GM10248 (cell line): ENCODE measurements at regions not wholly inside any gene's neighbourhood (a gene's known extent, or its start where the extent isn't known, plus 50 kb on each side); places are given as distances from the start of the nearest gene placed in this dataset.

Experiments
- CTCF ChIA-PET: fragments of 300-600 bp; sonication (Branson Sonifier 250); formaldehyde crosslinking; extraction: SDS; loops from one replicate; lab custom pipeline; 2021; ENCODE audit warnings: antibody characterized with exemption; lab: Yijun Ruan, JAX
- POLR2A ChIA-PET: fragments of 350-650 bp; sonication (Branson Sonifier 250); formaldehyde crosslinking; extraction: SDS; loops from one replicate; lab custom pipeline; 2020; ENCODE audit warnings: antibody characterized with exemption; lab: Yijun Ruan, JAX
- DNase-seq: peaks from one replicate; pipeline ENCODE4 v3.0.0; 2012; ENCODE audit errors: extremely low spot score
- TF ChIP-seq, protein P1 (sequence below): IDR thresholded peaks from 2 replicates; pipeline ENCODE4 v1.5.1; 2012; ENCODE audit warnings: mild to moderate bottlenecking, low read depth; ENCODE audit errors: extremely low read depth, missing control alignments, control extremely low read depth

DNA sequence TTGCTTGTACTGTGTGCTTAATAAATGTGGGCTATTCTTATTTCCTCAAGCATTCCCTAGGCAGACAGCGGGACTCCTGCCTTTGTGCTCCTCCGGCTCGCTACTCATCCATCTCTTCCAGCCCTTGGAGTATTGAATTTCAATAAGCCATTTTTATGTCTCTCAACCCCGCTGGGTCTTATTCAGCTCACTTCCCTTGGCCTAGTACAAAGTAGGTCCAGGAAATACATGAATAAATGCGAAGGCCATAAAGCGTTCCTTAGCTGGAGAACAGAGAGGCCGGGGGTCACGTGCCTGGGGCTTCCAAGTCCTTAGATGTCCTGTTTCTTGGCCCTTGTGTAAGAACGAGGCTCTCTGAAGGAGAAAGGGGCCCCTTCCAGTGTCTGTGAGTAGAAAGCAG lies 236.7 kb upstream of the ASIC2 start:
- ChIA-PET POLR2A (no interaction called here), CTCF (interaction anchor here (1.5 to 3.7 kb wide), 2 partner anchors 10 to 26 kb away, joined by 3 to 23 read pairs; no protein-coding TSS in a partner anchor)
- no peak for DNase-seq
- TF ChIP-seq, protein P1, sequence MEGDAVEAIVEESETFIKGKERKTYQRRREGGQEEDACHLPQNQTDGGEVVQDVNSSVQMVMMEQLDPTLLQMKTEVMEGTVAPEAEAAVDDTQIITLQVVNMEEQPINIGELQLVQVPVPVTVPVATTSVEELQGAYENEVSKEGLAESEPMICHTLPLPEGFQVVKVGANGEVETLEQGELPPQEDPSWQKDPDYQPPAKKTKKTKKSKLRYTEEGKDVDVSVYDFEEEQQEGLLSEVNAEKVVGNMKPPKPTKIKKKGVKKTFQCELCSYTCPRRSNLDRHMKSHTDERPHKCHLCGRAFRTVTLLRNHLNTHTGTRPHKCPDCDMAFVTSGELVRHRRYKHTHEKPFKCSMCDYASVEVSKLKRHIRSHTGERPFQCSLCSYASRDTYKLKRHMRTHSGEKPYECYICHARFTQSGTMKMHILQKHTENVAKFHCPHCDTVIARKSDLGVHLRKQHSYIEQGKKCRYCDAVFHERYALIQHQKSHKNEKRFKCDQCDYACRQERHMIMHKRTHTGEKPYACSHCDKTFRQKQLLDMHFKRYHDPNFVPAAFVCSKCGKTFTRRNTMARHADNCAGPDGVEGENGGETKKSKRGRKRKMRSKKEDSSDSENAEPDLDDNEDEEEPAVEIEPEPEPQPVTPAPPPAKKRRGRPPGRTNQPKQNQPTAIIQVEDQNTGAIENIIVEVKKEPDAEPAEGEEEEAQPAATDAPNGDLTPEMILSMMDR: no peak

DNA sequence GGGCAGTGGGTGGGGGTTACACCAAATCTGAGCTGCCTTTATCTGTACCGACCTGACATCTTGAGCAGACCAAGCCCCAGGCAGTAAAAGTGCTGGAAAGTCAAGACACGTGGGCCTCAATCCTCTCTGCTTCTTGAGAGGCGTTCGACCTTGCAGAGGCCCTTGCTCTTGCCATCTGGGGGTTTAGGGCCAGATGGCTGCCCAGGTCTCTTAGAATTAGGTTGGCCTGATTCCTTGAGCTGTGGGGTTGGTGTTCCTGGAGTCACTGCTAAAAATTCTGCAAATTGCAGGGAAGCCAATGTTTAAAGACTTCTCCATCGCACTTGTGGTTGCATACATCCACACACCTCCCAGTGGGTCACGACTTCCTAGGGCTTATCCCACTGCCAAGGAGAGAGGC lies 238.2 kb upstream of the ASIC2 start:
- ChIA-PET CTCF (interaction anchor here (1.5 to 3.7 kb wide), 2 partner anchors 12 to 32 kb away, joined by 4 to 23 read pairs; no protein-coding TSS in a partner anchor), POLR2A (no interaction called here)
- DNase-seq: no peak
- TF ChIP-seq, protein P1: no peak

DNA sequence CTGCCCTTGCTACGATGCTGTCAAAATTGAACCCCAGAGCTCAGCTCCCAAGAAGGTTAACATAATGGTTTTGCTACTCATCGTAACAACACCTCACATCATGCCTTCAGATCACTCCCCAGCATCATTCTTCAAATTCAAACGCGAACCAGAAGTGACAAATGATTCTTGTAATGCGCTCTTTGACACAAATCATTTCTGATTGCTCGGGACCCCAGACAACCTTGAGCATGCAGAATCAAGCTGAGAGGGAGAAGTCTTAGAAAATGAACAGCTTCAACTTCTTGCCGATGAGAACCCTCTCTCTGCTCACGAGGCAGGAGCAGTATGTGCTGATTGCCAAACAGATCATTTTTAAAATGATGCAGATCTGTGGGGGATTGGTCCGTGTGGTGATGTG lies 241.0 kb upstream of the ASIC2 start:
- TF ChIP-seq, protein P1: no peak
- ChIA-PET CTCF (interaction anchor here (0.9 to 1.2 kb wide), 3 partner anchors 13 to 218 kb away, joined by 3 read pairs; no protein-coding TSS in a partner anchor), POLR2A (no interaction called here)

DNA sequence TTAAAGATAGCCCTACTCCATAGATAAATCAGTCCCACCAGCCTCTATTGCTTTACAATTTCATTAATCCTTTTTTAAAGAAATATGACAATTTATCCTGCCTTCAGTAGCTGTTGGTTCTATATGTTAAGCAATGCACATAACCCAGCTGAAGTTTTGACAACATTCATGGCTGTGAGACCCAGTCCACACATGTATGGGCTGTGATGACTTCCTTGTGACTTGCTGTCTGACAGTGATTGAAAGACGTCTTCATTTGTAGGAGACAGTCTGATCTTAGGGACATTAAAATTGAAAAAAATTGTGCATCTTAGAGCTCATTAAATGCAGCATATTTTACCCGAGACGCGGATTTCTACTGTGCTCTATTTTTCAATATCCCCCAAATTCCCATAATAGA lies 252.0 kb upstream of the ASIC2 start:
- TF ChIP-seq, protein P1: no peak
- ChIA-PET CTCF (interaction anchor here (1.7 kb wide), 1 partner anchor 26 kb away, joined by 5 read pairs; no protein-coding TSS in a partner anchor), POLR2A (no interaction called here)
- no peak for DNase-seq

More for the DNA sequence above, 241.0 kb upstream of the ASIC2 start:
- no peak for DNase-seq

DNA sequence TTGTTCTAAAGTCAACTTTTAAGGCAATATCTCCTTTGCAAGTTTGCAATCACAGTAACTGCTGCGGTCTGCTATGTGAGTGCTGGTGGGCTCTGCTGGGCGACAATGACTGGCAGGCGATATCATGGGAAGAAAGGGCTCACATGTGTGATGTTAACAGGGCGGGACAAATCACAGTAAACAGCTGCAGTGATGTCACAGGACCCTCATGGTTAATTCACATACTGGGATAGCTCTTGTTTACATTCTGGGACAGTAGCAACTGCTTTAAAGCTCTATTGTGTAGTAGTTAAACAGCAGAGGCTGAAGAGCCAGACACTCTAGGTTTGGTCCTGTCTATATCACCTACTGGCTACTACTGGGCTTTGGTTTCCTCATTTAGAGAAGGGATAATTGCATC lies 257.2 kb upstream of the ASIC2 start:
- ChIA-PET POLR2A (no interaction called here), CTCF (no interaction called here)
- no peak for DNase-seq
- TF ChIP-seq, protein P1: no peak

DNA sequence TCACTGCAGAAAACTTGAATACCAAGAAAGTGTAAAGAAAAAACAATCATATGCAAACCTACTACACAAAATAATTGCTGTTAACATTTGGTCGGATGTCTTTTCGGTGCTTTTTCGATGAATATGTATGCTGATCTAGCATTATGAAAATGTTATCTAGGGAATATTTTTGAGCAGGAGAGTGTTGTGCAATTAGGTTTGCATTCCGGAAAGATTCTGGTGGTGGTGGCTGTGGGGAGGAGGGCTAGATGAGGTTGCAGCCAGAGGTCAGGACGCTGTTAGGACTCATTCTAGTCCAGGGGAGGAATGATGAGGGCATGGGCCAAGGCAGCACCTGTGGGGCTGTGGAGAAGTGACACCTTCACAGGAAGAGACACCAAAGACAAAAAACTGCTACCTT lies 258.0 kb upstream of the ASIC2 start:
- no peak for DNase-seq
- CTCF ChIA-PET: interaction anchor here (1.6 kb wide), 1 partner anchor 31 kb away, joined by 4 read pairs; no protein-coding TSS in a partner anchor
- POLR2A ChIA-PET: no interaction called here

More for the DNA sequence above, 258.0 kb upstream of the ASIC2 start:
- TF ChIP-seq, protein P1: no peak
